Lower leg skin (tissue), 3 donors: ENCODE measurements at regions not wholly inside any gene's neighbourhood (a gene's known extent, or its start where the extent isn't known, plus 50 kb on each side); places are given as distances from the start of the nearest gene placed in this dataset.

ENCODE experiments used
- CTCF ChIP-seq, 3 donors: fragments of 450-650 bp; IDR thresholded peaks; one replicate each; pipeline ENCODE4 v1.5.1; 2016; ENCODE audit warnings: antibody characterized with exemption in 3 of 3, mild to moderate bottlenecking in 3 of 3, moderate library complexity in 2 of 3
- POLR2A ChIP-seq, 2 donors: fragments of 450-650 bp; IDR thresholded peaks; one replicate each; pipeline ENCODE4 v1.6.1; 2016 to 2017; ENCODE audit warnings: antibody characterized with exemption in 2 of 2, mild to moderate bottlenecking in 1 of 2, moderate library complexity in 1 of 2

- TF ChIP-seq CTCF (IDR thresholded peaks at IDR 0.05) (no peak), POLR2A (IDR thresholded peaks at IDR 0.05) (no peak)
These were observed 329.4 kb upstream of the CDH5 start for GRCh38 chr16:66036793-66037715.
